Renal cortical epithelial cell (primary cell): ENCODE measurements at regions not wholly inside any gene's neighbourhood (a gene's known extent, or its start where the extent isn't known, plus 50 kb on each side); places are given as distances from the start of the nearest gene placed in this dataset.
A peak's percentile ranks its signal among the peaks of the same experiment; 100 is the strongest.

ENCODE experiments used
- DNase-seq: peaks from one replicate; pipeline ENCODE4 v3.0.0-alpha.2; 2011; ENCODE audit warnings: low read depth

DNA sequence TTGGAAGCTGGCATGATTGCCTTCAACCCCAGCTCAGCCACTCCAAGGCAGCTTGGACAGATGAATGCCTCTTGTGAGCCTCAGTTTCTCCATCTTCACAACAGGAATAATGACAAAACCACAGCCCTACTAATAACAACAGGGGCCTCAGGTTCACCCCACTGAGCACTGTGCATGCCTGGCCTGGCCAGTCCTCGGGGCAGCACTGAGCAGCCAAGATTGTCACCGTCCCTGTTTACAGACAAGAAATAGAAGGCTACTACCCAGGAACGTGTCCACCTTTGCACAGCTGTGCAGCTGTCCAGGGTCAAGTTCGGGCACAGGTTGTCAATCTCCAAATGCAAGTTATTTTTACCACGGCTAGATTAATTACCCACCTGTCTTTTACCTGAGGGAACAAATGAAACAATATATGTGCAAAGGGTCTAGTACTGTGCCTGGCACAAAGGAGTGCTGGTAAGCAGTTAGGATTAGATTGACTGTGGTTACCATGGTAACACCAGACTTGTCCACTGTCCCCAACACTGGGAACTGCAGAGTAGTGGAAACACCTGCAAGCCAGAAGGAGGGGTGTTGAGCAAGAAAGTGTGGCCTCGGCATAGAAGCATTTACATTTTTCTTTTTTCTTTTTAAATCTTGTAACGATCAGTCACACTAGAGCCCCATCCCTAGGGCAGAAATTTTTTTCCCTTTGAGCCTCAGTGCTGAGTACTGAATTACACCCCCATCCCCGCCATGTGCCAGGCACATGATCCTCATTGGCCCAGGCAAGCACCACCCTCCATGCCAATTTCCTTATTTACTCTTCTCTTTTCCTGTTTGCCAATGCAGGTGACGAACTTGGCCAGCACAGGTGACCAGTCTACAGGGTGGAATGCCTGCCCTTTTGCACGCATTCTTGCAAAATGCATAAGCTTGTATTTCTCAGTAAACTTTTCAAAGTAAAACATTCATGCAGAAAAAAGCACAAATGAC, 66.3 kb upstream of the SLC6A6 start:
- peak; percentile 42 for DNase-seq

GRCh38 chr3:14336749-14337598, 65.4 kb upstream of the SLC6A6 start:
- DNase-seq: no peak

- no peak for DNase-seq
Observed at GRCh38 chr3:14337828-14338227, 64.6 kb upstream of the SLC6A6 start.

DNA sequence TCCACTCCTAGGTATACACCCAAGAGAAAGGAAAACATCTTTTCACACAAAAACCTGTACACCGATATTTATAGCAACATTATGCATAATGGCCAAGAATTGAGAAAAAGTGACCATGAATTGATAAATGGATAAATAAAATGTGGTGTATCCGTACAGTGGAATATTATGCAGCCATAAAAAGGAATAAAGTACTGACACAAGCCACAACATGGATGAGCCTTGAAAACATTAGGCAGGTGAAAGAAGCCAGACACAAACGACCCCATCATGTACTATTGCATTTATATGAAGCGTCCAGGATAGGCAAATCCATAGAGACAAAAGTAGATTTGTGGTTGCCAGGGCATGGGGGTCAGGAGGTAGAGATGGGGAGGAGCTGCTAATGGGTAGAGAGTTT, 64.2 kb upstream of the SLC6A6 start:
- no peak for DNase-seq

GRCh38 chr3:14338898-14339458, 63.4 kb upstream of the SLC6A6 start:
- DNase-seq: no peak

DNA sequence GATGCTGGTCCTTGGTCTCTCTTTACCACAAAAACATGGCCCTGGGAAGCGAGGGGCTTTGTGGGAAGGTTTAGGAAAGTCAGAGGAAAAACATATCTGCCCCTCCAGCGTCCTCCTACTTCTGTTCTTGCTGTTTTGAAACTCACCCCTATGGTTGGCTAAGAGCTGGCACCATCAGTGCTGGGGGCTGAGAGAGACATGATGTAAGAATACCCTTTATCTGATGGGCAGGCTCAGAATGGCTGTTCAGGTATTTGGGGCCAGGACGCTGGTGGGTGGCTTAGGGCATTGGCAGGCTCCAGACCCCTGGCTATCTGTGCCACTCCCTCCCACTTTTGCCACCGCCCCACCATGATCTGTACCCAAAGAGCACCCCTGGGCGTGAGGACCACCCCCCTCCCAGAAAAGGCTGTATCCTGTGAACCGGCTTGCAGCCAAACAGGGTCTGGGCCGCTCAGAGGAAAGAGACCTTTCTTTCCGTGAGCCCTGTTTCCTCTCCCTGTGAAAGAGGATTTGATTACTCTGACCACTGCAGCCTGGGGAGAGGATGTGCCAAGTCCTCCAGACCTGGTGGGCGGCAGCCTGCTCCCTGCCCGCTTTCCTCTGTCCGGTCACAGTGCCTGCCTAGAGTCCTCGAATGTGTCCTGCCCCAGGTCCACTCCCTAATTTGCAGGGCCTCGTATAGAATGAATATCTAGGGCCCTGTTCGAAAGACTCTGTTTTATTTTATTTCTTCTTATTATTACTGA, 61.3 kb upstream of the SLC6A6 start:
- DNase-seq: no peak

DNA sequence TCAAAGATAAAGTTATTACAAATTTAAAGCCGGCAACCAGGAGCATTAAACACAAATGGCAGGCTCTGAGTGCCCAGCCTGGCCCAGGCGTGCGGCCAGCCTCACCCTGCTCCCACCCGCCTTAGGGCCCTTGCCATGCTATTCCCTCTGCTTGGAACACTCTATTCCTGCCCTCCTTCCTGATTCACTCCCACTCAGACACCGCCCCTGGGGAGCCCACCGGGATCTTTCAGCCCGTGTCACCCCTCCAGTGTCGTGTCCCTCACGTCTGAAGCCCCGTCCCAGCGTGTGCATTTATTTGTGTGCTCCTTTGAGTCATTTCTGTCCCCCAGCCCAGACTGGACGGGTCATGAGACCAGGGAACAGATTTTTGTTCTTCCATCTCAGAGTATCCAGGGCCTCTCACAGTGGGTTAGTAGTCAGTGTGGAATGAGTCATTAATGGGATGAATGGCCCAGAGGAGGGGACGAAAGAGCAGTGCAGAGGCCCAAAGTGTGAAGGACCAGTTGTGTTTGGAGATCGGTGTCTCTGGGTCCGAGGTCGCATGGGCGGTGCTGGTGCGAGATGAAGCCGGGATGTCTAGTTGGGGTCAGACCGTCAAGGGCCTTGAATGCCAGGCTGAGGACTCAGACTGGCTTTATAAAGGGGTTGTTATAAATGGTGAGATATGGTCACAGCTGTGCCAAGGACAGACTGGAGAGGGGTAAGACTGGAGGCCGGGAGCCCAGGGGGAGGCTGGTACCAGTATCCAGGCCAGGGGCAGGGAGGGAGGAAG, 58.9 kb upstream of the SLC6A6 start:
- peak; percentile 18 for DNase-seq

DNA sequence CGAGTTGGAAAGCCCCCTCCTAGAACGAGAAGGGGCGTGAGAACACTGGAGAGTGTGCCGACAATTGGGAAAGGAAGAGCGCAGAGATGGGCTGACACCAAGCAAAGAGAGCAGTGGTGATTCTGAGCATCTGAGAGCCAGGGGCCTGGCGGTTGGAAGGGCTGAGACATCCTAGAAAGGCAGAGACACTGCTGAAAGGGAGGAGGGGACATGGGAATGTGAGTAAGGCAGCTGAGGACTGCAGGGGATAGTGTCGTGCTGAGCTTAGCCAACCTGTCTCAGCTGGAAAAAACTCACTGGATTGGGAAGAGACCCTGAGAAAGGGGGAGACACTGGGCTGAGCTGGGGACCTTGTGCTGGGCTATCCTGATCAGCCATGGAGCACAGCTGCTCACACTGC, 58.1 kb upstream of the SLC6A6 start:
- no peak for DNase-seq

DNA sequence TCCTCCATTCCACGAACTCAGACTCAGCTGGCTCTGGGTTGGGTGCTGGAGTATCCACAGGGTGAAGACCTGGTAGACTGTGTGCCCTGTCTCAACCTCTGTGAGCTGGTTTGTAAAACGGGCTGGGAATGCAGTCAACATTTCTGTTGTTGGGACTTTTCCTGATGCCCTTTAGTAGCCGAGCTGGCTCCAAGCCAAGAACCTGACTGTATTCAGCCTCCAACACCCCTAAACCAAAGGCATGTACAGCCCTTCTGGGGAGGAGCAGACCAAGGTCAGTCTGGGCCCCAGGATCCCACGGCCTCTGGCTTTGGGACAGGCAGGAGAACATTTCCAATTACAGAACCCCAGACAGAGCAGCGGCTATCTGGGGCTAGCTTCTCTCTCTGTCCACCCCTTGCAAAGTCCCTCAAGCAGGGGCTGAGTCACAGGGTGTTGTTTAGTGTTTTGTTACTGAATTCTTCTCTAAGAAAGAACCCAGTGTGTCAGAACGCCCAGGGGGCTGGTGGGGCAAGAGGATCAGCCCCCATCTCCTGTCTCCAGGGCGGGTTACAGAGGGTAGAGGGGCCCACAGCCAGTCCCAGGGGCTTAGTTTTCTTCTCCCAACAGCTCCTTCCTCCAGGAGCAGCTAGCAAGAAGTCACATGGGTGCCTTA, 56.8 kb upstream of the SLC6A6 start:
- peak; percentile 66 for DNase-seq

- DNase-seq: no peak
Observed at GRCh38 chr3:14346191-14346590, 56.2 kb upstream of the SLC6A6 start.

GRCh38 chr3:14346642-14347041, 55.8 kb upstream of the SLC6A6 start:
- DNase-seq: no peak

- no peak for DNase-seq
Observed at GRCh38 chr3:14347110-14347509, 55.3 kb upstream of the SLC6A6 start.

GRCh38 chr3:14351617-14352001, 50.8 kb upstream of the SLC6A6 start:
- no peak for DNase-seq

DNA sequence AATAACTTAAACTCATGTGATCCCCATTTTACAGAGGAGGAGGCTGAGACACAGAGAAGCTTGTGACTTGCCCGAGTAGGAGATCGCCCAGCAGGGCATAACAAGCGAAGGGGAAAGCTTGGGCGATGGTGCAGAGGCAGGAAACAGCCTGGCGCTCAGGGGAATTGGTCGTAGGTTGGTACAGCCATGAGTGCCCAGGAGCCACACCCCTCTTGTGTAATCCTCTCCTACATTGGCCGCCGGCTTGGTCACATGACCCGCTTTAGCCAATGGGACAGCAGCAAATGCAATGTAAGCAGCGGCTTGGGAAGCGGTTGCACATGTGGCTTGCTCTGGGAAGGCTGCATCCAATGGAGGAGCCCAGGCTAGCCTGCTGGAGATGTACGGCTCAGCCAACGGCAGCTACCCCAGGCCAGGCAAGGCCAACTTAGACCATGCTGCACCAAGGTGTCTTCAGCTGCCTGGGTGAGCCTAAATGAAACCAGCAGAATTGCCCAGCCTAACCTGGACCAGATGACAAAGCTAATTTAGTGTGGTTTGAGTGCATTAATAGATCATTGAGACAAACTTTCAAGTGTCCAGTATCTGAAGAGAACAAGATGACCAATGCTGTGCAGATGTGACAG, 50.3 kb upstream of the SLC6A6 start:
- no peak for DNase-seq
